NCI-H146 treated with DMSO at 0.1 percent for 48 hours (cell line): ENCODE measurements at regions not wholly inside any gene's neighbourhood (a gene's known extent, or its start where the extent isn't known, plus 50 kb on each side); places are given as distances from the start of the nearest gene placed in this dataset.
"Not testable (repeated sequence)": the region's sequence is repeated elsewhere in the genome, so short reads cannot be mapped to it uniquely, and the experiment has no call there.

Source experiments
- DNase-seq: peaks from one replicate; lab custom pipeline; 2025; ENCODE audit not compliant: unreplicated experiment; lab: John Stamatoyannopoulos, UW

- no peak for DNase-seq
Measured at GRCh38 chr10:44731283-44731682, 179.9 kb upstream of the TMEM72 start.

GRCh38 chr10:44733501-44734488 lies 177.3 kb upstream of the TMEM72 start:
- no peak for DNase-seq

- no peak for DNase-seq
Measured at GRCh38 chr10:44742248-44742647, 168.9 kb upstream of the TMEM72 start.

- no peak for DNase-seq
Measured at GRCh38 chr10:44743535-44743934, 167.6 kb upstream of the TMEM72 start.

- DNase-seq = no peak
Measured at GRCh38 chr10:44745920-44746319, 165.2 kb upstream of the TMEM72 start.

GRCh38 chr10:44747593-44748172 lies 163.5 kb upstream of the TMEM72 start:
- no peak for DNase-seq

GRCh38 chr10:44749151-44749550 lies 162.0 kb upstream of the TMEM72 start:
- DNase-seq = no peak

- DNase-seq = no peak
Measured at GRCh38 chr10:44752451-44753441, 158.4 kb upstream of the TMEM72 start.

GRCh38 chr10:44754355-44754754 lies 156.8 kb upstream of the TMEM72 start:
- DNase-seq = not testable (repeated sequence)

GRCh38 chr10:44755481-44755880 lies 155.7 kb upstream of the TMEM72 start:
- no peak for DNase-seq

GRCh38 chr10:44756216-44756615 lies 154.9 kb upstream of the TMEM72 start:
- DNase-seq = no peak

- DNase-seq = no peak
Measured at GRCh38 chr10:44757551-44758205, 153.5 kb upstream of the TMEM72 start.

- DNase-seq = no peak
Measured at GRCh38 chr10:44759122-44759521, 152.0 kb upstream of the TMEM72 start.

- DNase-seq = no peak
Measured at GRCh38 chr10:44760513-44760912, 150.6 kb upstream of the TMEM72 start.

- no peak for DNase-seq
Measured at GRCh38 chr10:44761076-44761475, 150.1 kb upstream of the TMEM72 start.

- no peak for DNase-seq
Measured at GRCh38 chr10:44763331-44763730, 147.8 kb upstream of the TMEM72 start.

GRCh38 chr10:44765299-44765698 lies 145.8 kb upstream of the TMEM72 start:
- no peak for DNase-seq

GRCh38 chr10:44766631-44767030 lies 144.5 kb upstream of the TMEM72 start:
- DNase-seq = no peak

GRCh38 chr10:44769450-44769849 lies 141.7 kb upstream of the TMEM72 start:
- no peak for DNase-seq

GRCh38 chr10:44771233-44771995 lies 139.7 kb upstream of the TMEM72 start:
- peak; percentile 1 for DNase-seq
